AG09319 (cell line): ENCODE measurements at regions not wholly inside any gene's neighbourhood (a gene's known extent, or its start where the extent isn't known, plus 50 kb on each side); places are given as distances from the start of the nearest gene placed in this dataset.

Experiments
- DNase-seq: peaks from one replicate; pipeline ENCODE4 v3.0.0-alpha.2; 2010; ENCODE audit warnings: low read depth; ENCODE audit errors: extremely low read depth
- CTCF ChIP-seq: IDR thresholded peaks from 2 replicates; pipeline ENCODE4 v1.5.1; 2011; ENCODE audit warnings: low read depth, mild to moderate bottlenecking, inconsistent platforms, low read length, moderate library complexity

GRCh38 chr2:225788571-225789094, 389.1 kb downstream of the NYAP2 start:
- no peak for TF ChIP-seq CTCF
- DNase-seq, result no peak

- no peak for TF ChIP-seq CTCF
- DNase-seq, result no peak
Observed at GRCh38 chr2:225787497-225787896, 388.0 kb downstream of the NYAP2 start.

DNA sequence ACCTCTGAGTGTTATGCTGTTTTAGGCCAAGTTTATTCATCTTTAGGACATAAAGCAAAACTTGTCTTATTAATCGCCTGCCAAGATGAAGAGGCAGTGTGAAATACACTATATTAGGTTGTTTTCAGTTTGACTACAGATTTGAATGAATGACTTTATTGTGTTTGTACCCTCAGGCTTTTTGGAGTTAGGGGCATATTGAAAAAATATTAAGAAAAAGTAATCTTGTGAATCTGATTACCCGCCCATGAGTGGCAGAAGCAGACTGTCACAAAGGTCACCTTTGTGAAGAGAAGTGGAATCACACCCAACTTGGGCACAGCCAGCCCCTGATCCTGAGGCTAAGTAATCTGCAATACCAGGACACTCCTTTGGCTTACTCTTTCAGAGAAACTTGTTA, 382.5 kb downstream of the NYAP2 start:
- TF ChIP-seq CTCF, result no peak
- DNase-seq, result no peak

GRCh38 chr2:225781145-225781544, 381.6 kb downstream of the NYAP2 start:
- no peak for DNase-seq
- no peak for TF ChIP-seq CTCF

GRCh38 chr2:225779829-225780228, 380.3 kb downstream of the NYAP2 start:
- no peak for DNase-seq
- TF ChIP-seq CTCF, result no peak

GRCh38 chr2:225773148-225773547, 373.6 kb downstream of the NYAP2 start:
- DNase-seq, result no peak
- TF ChIP-seq CTCF, result no peak

- TF ChIP-seq CTCF, result no peak
- DNase-seq, result no peak
Observed at GRCh38 chr2:225771701-225772100, 372.2 kb downstream of the NYAP2 start.
